AG04450 (cell line): ENCODE measurements at regions not wholly inside any gene's neighbourhood (a gene's known extent, or its start where the extent isn't known, plus 50 kb on each side); places are given as distances from the start of the nearest gene placed in this dataset.
A peak's percentile ranks its signal among the peaks of the same experiment; 100 is the strongest.
"Not testable (repeated sequence)": the region's sequence is repeated elsewhere in the genome, so short reads cannot be mapped to it uniquely, and the experiment has no call there.

Experiments used
- CTCF ChIA-PET: fragments of 300-600, 350-600 bp; formaldehyde crosslinking; extraction: SDS; loops from one replicate; lab custom pipeline; 2022; ENCODE audit warnings: antibody characterized with exemption, inconsistent platforms; lab: Charles Lee
- POLR2A ChIA-PET: fragments of 350-600 bp; formaldehyde crosslinking; extraction: SDS; loops from one replicate; lab custom pipeline; 2021; ENCODE audit warnings: antibody characterized with exemption, inconsistent platforms; lab: Yijun Ruan, JAX
- DNase-seq: peaks from one replicate; pipeline ENCODE4 v3.0.0-alpha.2; 2011; ENCODE audit warnings: low read depth, low spot score
- H3K27ac ChIP-seq: one replicate; pipeline ENCODE4 v1.5.1; 2012; ENCODE audit warnings: low read depth, low read length, control low read depth
- H3K27me3 ChIP-seq: one replicate; pipeline ENCODE4 v1.6.0; 2012; ENCODE audit warnings: low read length; ENCODE audit not compliant: control insufficient read depth, insufficient read depth
- H3K4me3 ChIP-seq: 2 replicates; pipeline ENCODE4 v1.5.1; 2011; ENCODE audit warnings: mild to moderate bottlenecking, low read depth, low read length, control low read depth
- H3K9me3 ChIP-seq: 2 replicates; pipeline ENCODE4 v1.5.1; 2012; ENCODE audit warnings: low read length; ENCODE audit not compliant: control insufficient read depth, insufficient read depth
- TF ChIP-seq, protein P1 (sequence below): IDR thresholded peaks from 2 replicates; pipeline ENCODE4 v1.5.1; 2011; ENCODE audit warnings: low read depth, low read length, control low read depth, inconsistent platforms

DNA sequence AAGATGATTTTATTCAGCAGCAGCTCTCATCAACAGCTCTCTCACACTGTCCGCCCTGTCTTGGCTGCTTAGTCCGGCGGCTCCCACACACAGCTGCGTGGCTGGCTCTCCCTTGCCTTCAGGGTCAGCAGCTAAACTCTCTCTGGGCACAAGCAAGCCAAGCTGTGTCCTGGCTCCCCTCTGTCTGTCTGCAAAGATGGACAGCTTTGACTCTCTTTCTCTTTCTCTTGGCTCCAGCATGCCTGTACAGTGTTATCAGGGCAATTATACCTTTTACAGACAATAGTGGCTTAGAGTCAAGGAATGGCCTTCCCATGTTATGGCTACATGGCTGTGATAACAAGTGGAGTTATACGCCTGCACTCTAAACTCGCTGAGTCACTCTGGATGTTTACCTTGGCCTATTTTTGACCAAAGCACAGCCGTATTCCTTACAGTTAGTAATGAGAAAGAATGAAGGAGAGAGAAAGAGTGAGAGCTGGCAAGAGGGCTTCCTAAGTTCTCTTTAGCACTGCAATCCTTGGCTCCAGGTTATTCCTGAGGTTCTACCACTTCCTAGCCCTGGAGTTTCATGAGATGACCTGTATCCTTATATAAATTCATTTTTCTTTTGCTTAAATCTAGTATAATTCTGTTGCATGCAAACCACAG is 59.9 kb upstream of the ZSWIM5 start:
- no peaks in the 10 kb centered on the region for H3K27me3 ChIP-seq
- peak; percentile 54 for DNase-seq
- ChIA-PET CTCF (interaction anchor here (0.6 kb wide), 1 partner anchor 193 kb away, joined by 13 read pairs; no protein-coding TSS in a partner anchor), POLR2A (no interaction called here)
- no peak overlapping the region for H3K4me3 ChIP-seq
- peaks cover 7% of the 10 kb centered on the region for H3K9me3 ChIP-seq
- TF ChIP-seq, protein P1, sequence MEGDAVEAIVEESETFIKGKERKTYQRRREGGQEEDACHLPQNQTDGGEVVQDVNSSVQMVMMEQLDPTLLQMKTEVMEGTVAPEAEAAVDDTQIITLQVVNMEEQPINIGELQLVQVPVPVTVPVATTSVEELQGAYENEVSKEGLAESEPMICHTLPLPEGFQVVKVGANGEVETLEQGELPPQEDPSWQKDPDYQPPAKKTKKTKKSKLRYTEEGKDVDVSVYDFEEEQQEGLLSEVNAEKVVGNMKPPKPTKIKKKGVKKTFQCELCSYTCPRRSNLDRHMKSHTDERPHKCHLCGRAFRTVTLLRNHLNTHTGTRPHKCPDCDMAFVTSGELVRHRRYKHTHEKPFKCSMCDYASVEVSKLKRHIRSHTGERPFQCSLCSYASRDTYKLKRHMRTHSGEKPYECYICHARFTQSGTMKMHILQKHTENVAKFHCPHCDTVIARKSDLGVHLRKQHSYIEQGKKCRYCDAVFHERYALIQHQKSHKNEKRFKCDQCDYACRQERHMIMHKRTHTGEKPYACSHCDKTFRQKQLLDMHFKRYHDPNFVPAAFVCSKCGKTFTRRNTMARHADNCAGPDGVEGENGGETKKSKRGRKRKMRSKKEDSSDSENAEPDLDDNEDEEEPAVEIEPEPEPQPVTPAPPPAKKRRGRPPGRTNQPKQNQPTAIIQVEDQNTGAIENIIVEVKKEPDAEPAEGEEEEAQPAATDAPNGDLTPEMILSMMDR: no peak
- peak overlapping the region; percentile 93 for H3K27ac ChIP-seq

DNA sequence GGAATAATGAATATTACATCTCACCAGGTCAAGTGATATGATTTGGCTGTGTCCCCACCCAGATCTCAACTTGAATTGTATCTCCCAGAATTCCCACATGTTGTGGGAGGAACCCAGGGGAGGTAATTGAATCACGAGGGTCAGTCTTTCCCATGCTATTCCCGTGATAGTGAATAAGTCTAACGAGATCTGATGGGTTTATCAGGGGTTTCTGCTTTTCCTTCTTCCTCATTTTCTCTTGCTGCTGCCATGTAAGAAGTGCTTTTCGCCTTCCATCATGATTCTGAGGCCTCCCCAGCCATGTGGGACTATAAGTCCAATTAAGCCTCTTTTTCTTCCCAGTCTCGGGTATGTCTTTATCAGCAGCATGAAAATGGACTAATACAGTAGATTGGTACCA is 58.4 kb upstream of the HPDL start:
- H3K9me3 ChIP-seq, CTCF ChIA-PET, H3K27ac ChIP-seq, H3K27me3 ChIP-seq, DNase-seq, H3K4me3 ChIP-seq, POLR2A ChIA-PET: not testable (repeated sequence)

DNA sequence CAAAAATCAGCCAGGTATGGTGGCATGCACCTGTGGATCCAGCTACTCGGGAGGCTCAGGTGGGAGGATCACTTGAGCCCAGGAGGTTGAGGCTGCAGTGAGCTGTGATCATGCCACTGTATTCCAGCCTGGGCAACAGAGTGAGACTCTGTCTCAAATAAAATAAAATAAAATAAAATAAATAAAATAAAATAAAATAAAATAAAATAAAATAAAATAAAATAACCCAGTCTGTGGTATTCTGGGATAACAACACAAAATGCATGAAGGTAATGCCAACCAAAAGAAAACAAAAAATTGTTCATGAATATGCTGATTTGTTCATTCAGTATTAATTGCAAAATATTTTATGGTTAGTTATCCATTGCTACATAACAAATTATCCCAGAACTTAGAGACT is 54.4 kb upstream of the HPDL start:
- H3K27me3 ChIP-seq, H3K9me3 ChIP-seq, H3K4me3 ChIP-seq, DNase-seq: not testable (repeated sequence)
- ChIA-PET POLR2A (interaction anchor here (0.8 kb wide), 1 partner anchor 30 kb away, joined by 4 read pairs; no protein-coding TSS in a partner anchor), CTCF (interaction anchor here (0.6 to 1.1 kb wide), 2 partner anchors 254 to 257 kb away, joined by 3 to 4 read pairs; no protein-coding TSS in a partner anchor)
- peak overlapping the region; percentile 69 for H3K27ac ChIP-seq

DNA sequence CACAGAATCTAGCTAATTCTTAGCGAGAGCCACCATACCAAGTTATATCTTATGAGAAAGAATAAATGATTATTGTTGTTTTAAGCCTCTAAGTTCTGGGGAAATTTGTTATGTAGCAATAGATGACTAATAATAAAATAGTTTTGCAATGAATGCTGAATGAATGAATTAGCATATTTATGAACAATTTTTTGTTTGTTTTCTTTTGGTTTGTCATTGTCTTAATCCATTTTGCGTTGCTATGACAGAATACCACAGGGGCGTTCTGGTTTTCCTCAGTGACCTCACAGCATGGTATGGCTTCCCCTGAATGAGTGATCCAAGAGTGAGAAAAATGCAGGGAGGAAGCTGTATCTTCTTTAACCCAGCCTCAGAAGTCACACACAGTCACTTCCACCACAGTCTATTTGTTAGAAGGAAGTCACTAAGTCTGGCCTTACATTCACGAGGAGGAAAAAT is 53.8 kb upstream of the HPDL start:
- Histone ChIP-seq H3K27ac (peak overlapping the region; percentile 66), H3K27me3 (no peaks in the 10 kb centered on the region), H3K4me3 (no peak overlapping the region), H3K9me3 (no peaks in the 10 kb centered on the region)
- ChIA-PET CTCF (interaction anchor here (0.5 to 0.6 kb wide), 3 partner anchors 255 to 1906 kb away, joined by 3 to 7 read pairs (median 4); no protein-coding TSS in a partner anchor), POLR2A (interaction anchor here (0.5 to 0.8 kb wide), 2 partner anchors 29 to 83 kb away, joined by 3 to 4 read pairs; no protein-coding TSS in a partner anchor)
- DNase-seq: peak; percentile 26
- TF ChIP-seq, protein P1: no peak

DNA sequence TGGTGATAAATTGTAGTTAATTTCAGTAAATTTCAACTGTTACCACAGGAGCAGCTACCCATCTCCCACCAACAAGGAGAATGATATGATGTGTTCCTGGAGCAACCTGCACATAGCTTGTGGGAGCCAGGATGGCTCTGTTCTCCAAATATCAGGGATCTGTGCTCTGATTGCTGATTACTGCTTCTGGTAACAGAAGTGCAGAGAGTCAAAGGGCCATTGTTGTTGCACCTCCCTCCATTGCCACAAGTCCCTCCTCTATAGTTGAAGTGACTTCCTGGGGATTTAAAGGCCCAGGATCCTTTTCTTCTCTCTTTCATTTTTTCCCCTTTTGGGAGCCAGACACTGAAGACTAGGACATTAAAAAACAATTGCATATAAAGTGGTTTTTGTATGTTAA is 51.6 kb upstream of the HPDL start:
- H3K27ac ChIP-seq: no peak overlapping the region
- no peak overlapping the region for H3K4me3 ChIP-seq
- H3K9me3 ChIP-seq: no peaks in the 10 kb centered on the region
- no peak for DNase-seq
- POLR2A ChIA-PET: no interaction called here
- TF ChIP-seq, protein P1: no peak
- CTCF ChIA-PET: interaction anchor here (0.6 kb wide), 1 partner anchor 208 kb away, joined by 6 read pairs; no protein-coding TSS in a partner anchor
- no peaks in the 10 kb centered on the region for H3K27me3 ChIP-seq
